ENCODE measurements at regions not wholly inside any gene's neighbourhood (a gene's known extent, or its start where the extent isn't known, plus 50 kb on each side); places are given as distances from the start of the nearest gene placed in this dataset.

DNA sequence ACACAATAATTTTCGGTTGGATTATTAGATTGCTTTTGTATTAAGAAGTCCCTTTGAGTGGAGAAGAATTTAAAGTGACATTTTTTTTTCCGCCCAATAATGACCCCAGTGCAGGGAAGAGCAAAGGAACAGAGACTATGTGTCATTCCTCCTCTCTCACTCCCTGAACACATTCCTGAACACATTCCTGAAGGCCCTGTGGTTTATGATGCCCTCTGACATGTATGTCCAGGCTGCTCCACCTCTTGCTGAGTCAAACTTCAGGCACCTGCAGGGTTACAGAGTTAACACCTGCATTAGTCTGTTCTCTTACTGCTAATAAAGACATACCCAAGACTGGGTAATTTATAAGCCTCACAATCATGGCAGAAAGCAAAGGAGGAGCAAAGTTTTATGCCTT lies 704.0 kb upstream of the LRRN3 start:
- no peak for TF ChIP-seq POLR2A (IDR thresholded peaks at IDR 0.05)
- TF ChIP-seq CTCF (IDR thresholded peaks at IDR 0.05), result no peak
- no peak overlapping the region for H3K4me3 ChIP-seq (ENCODE audit: low read depth, poor library complexity, severe bottlenecking)
- WGBS, 2 donors, result 44 to 45% methylated on average over 2 of the region's 2 CpGs
- intact Hi-C loops (cut with DNase I; ENCODE audit: low total_unique reads), result no loop called here
- no peak for DNase-seq (ENCODE audit: low spot score in 2 of 2)

DNA sequence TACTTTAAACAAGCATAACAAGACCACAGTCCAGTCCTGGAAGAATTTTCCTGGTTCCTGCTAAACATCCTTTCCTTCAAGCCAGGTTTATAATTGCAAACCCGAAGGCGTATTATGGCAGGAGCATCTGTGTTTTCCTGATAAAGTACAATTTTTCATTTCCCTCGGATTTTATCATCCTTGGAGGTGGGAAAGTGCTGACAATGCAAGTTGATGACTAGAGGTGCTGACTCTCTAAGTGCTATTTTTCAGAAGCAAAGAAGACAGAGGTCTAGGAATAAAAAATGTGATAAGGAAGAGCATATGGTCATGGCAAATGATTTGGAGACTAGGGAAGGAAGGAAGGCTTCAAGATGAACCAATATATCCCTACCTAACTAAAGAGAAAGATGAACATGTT lies 703.2 kb upstream of the LRRN3 start:
- no peak for DNase-seq (ENCODE audit: low spot score in 2 of 2)
- TF ChIP-seq POLR2A (IDR thresholded peaks at IDR 0.05) (no peak), CTCF (IDR thresholded peaks at IDR 0.05) (no peak)
- 72 to 77% methylated on average over 3 of the region's 3 CpGs for WGBS, 2 donors
- no peak overlapping the region for H3K4me3 ChIP-seq (ENCODE audit: low read depth, poor library complexity, severe bottlenecking)
- intact Hi-C loops (cut with DNase I; ENCODE audit: low total_unique reads), result no loop called here

DNA sequence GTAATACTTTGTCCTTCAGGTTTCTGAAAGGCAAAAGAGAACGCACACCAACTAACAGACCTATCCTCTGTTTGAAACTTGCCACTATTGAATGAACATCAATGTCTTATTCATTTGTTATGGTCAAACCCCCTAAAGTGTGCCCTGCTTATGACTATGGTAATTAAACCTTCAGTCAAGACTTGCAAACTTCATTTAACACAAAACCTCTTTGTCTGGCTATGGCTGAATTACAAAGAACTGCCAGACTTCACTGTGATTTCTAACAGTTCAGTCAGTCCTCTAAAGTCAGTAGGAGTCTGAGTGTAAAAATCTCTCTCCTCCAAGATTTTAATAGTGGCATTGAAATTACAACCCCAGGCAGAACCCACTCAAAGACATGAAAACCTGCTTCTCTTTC lies 702.5 kb upstream of the LRRN3 start:
- no peak for TF ChIP-seq CTCF (IDR thresholded peaks at IDR 0.05)
- no peak for TF ChIP-seq POLR2A (IDR thresholded peaks at IDR 0.05)
- intact Hi-C loops (cut with DNase I; ENCODE audit: low total_unique reads), result no loop called here
- WGBS, 2 donors, result 74 to 96% methylated on average over 1 of the region's 1 CpG
- H3K4me3 ChIP-seq (ENCODE audit: low read depth, poor library complexity, severe bottlenecking), result no peak overlapping the region
- no peak for DNase-seq (ENCODE audit: low spot score in 2 of 2)

- intact Hi-C loops (cut with DNase I; ENCODE audit: low total_unique reads), result no loop called here
- TF ChIP-seq POLR2A (IDR thresholded peaks at IDR 0.05), result no peak
- no peak overlapping the region for H3K4me3 ChIP-seq (ENCODE audit: low read depth, poor library complexity, severe bottlenecking)
- DNase-seq (ENCODE audit: low spot score in 2 of 2), result no peak
These were observed 694.9 kb upstream of the LRRN3 start for GRCh38 chr7:110396021-110396420.

GRCh38 chr7:110397927-110398660 lies 692.8 kb upstream of the LRRN3 start:
- intact Hi-C loops (cut with DNase I; ENCODE audit: low total_unique reads), result no loop called here
- TF ChIP-seq CTCF (IDR thresholded peaks at IDR 0.05), result no peak
- TF ChIP-seq POLR2A (IDR thresholded peaks at IDR 0.05), result no peak
- no peak overlapping the region for H3K4me3 ChIP-seq (ENCODE audit: low read depth, poor library complexity, severe bottlenecking)
- WGBS, 2 donors, result 90 to 92% methylated on average over 6 of the region's 6 CpGs
- DNase-seq (ENCODE audit: low spot score in 2 of 2), result no peak

- WGBS, 2 donors, result 67 to 69% methylated on average over 2 of the region's 2 CpGs
- intact Hi-C loops (cut with DNase I; ENCODE audit: low total_unique reads), result no loop called here
- DNase-seq (ENCODE audit: low spot score in 2 of 2), result no peak
- no peak for TF ChIP-seq POLR2A (IDR thresholded peaks at IDR 0.05)
- no peak for TF ChIP-seq CTCF (IDR thresholded peaks at IDR 0.05)
- H3K4me3 ChIP-seq (ENCODE audit: low read depth, poor library complexity, severe bottlenecking), result no peak overlapping the region
These were observed 691.5 kb upstream of the LRRN3 start for GRCh38 chr7:110399421-110399820.

Measured in lower leg skin (tissue), 4 donors.